ENCODE measurements at regions not wholly inside any gene's neighbourhood (a gene's known extent, or its start where the extent isn't known, plus 50 kb on each side); places are given as distances from the start of the nearest gene placed in this dataset.

GRCh38 chr20:4069751-4070150 is 54.4 kb upstream of the RNF24 start:
- no peak for DNase-seq

GRCh38 chr20:4068708-4069107 is 53.4 kb upstream of the RNF24 start:
- no peak for DNase-seq

- DNase-seq: no peak
These were observed 52.4 kb upstream of the RNF24 start for GRCh38 chr20:4067600-4068261.

GRCh38 chr20:4066551-4066950 is 51.2 kb upstream of the RNF24 start:
- DNase-seq: no peak

GRCh38 chr20:4065391-4065844 is 50.1 kb upstream of the RNF24 start:
- no peak for DNase-seq
